ENCODE measurements at regions not wholly inside any gene's neighbourhood (a gene's known extent, or its start where the extent isn't known, plus 50 kb on each side); places are given as distances from the start of the nearest gene placed in this dataset.

- TF ChIP-seq CTCF (IDR thresholded peaks at IDR 0.05) (no peak), POLR2A (IDR thresholded peaks at IDR 0.05) (no peak), POLR2AphosphoS5 (IDR thresholded peaks at IDR 0.05; ENCODE audit: insufficient read depth in 1 of 2, low read depth in 1 of 2) (no peak)
Observed at GRCh38 chr9:64061013-64061627, 1223.9 kb downstream of the FOXD4L5 start.
